Common myeloid progenitor, CD34-positive (primary cell): ENCODE measurements at regions not wholly inside any gene's neighbourhood (a gene's known extent, or its start where the extent isn't known, plus 50 kb on each side); places are given as distances from the start of the nearest gene placed in this dataset.

Experiments used
- CTCF ChIA-PET: fragments of 350-600 bp; sonication (Branson Sonifier 250); formaldehyde crosslinking; loops from one replicate; lab custom pipeline; 2021; ENCODE audit warnings: antibody characterized with exemption; lab: Charles Lee
- POLR2A ChIA-PET: fragments of 350-600 bp; sonication (Branson Sonifier 250); formaldehyde crosslinking; loops from one replicate; lab custom pipeline; 2021; ENCODE audit warnings: antibody characterized with exemption; lab: Charles Lee
- DNase-seq, 3 donors: peaks; one replicate each; pipeline versions ENCODE4 v3.0.0 to v3.0.0-alpha.2; 2013
- H3K27ac ChIP-seq, 2 experiments: 1 replicate in 1 of 2; 2 replicates in 1 of 2; pipeline ENCODE4 v1.7.0; 2013; ENCODE audit warnings: inconsistent platforms in 2 of 2, low read length in 2 of 2, mild to moderate bottlenecking in 2 of 2, low read depth in 1 of 2, moderate library complexity in 1 of 2; ENCODE audit not compliant: severe bottlenecking in 2 of 2, insufficient read depth in 1 of 2, poor library complexity in 1 of 2
- H3K27me3 ChIP-seq, 5 experiments: replicated peaks in 2 of 5; 1 replicate in 3 of 5; 2 replicates in 2 of 5; pipeline versions ENCODE4 v1.6.1 to v1.7.0; 2013; ENCODE audit warnings: low read length in 4 of 5, mild to moderate bottlenecking in 2 of 5, moderate library complexity in 2 of 5, inconsistent platforms in 1 of 5; ENCODE audit not compliant: insufficient read depth in 5 of 5, control insufficient read depth in 4 of 5
- H3K36me3 ChIP-seq, 4 experiments: 1 replicate in 2 of 4; 2 replicates in 2 of 4; pipeline versions ENCODE4 v1.6.1 to v1.7.0; 2013; ENCODE audit warnings: low read length in 3 of 4, control low read depth in 1 of 4, mild to moderate bottlenecking in 1 of 4; ENCODE audit not compliant: control insufficient read depth in 4 of 4, insufficient read depth in 4 of 4
- H3K4me1 ChIP-seq, 4 experiments: 1 replicate in 3 of 4; 2 replicates in 1 of 4; pipeline versions ENCODE4 v1.6.1 to v1.7.1; 2013; ENCODE audit warnings: low read length in 3 of 4, mild to moderate bottlenecking in 3 of 4, control low read depth in 1 of 4, inconsistent platforms in 1 of 4, moderate library complexity in 1 of 4; ENCODE audit not compliant: control insufficient read depth in 4 of 4, insufficient read depth in 4 of 4; ENCODE audit errors: control extremely low read depth in 1 of 4
- H3K4me3 ChIP-seq, 7 experiments: 1 replicate in 4 of 7; 2 replicates in 3 of 7; pipeline versions ENCODE4 v1.5.1 to v1.7.0; 2013; ENCODE audit warnings: mild to moderate bottlenecking in 7 of 7, low read length in 6 of 7, moderate library complexity in 6 of 7, inconsistent platforms in 2 of 7, low read depth in 2 of 7, control low read depth in 1 of 7; ENCODE audit not compliant: insufficient read depth in 4 of 7, control insufficient read depth in 1 of 7; ENCODE audit errors: extremely low read depth in 1 of 7
- H3K9me3 ChIP-seq, 5 experiments: 1 replicate in 4 of 5; 2 replicates in 1 of 5; pipeline versions ENCODE4 v1.6.1 to v1.7.1; 2013; ENCODE audit warnings: low read length in 4 of 5, mild to moderate bottlenecking in 2 of 5, inconsistent platforms in 1 of 5, low read depth in 1 of 5, moderate library complexity in 1 of 5; ENCODE audit not compliant: control insufficient read depth in 4 of 5, insufficient read depth in 2 of 5; ENCODE audit errors: control extremely low read depth in 1 of 5
- WGBS: methylation state at CpG from one replicate; pipeline ENCODE4 v1.1.5; 2013; ENCODE audit not compliant: insufficient coverage; 5-methylcytosine and 5-hydroxymethylcytosine counted together

GRCh38 chr16:7113395-7113794 lies 219.2 kb upstream of the RBFOX1 start:
- no peak for DNase-seq
- Histone ChIP-seq H3K9me3 (no peaks in the 10 kb centered on the region), H3K36me3 (no peaks in the 10 kb centered on the region), H3K27ac (no peak overlapping the region), H3K4me3 (no peak overlapping the region), H3K27me3 (peaks cover 0 to 1% (median 0%) of the 10 kb centered on the region in 5 experiments), H3K4me1 (no peaks in the 10 kb centered on the region)
- ChIA-PET CTCF (no interaction called here), POLR2A (no interaction called here)
- WGBS: no CpG with 5 or more reads among the region's 2 CpGs

GRCh38 chr16:7111265-7111664 lies 221.4 kb upstream of the RBFOX1 start:
- POLR2A ChIA-PET: no interaction called here

GRCh38 chr16:7107436-7107835 lies 225.2 kb upstream of the RBFOX1 start:
- ChIA-PET POLR2A (no interaction called here), CTCF (no interaction called here)
- DNase-seq: no peak
- Histone ChIP-seq H3K4me1 (no peaks in the 10 kb centered on the region), H3K27ac (no peak overlapping the region), H3K27me3 (no peaks in the 10 kb centered on the region), H3K9me3 (no peaks in the 10 kb centered on the region), H3K36me3 (no peaks in the 10 kb centered on the region), H3K4me3 (no peak overlapping the region)
- WGBS: no CpG with 5 or more reads among the region's 3 CpGs

More at GRCh38 chr16:7111265-7111664, 221.4 kb upstream of the RBFOX1 start:
- Histone ChIP-seq H3K4me1 (no peaks in the 10 kb centered on the region), H3K27me3 (peaks cover 0 to 1% (median 0%) of the 10 kb centered on the region in 5 experiments), H3K27ac (no peak overlapping the region), H3K9me3 (no peaks in the 10 kb centered on the region), H3K36me3 (no peaks in the 10 kb centered on the region), H3K4me3 (no peak overlapping the region)
- CTCF ChIA-PET: no interaction called here
- DNase-seq: no peak
- no CpG with 5 or more reads among the region's 3 CpGs for whole genome bisulfite sequencing

GRCh38 chr16:7103056-7103455 lies 229.6 kb upstream of the RBFOX1 start:
- Histone ChIP-seq H3K4me1 (no peaks in the 10 kb centered on the region), H3K27ac (no peak overlapping the region), H3K4me3 (no peak overlapping the region), H3K9me3 (no peaks in the 10 kb centered on the region), H3K36me3 (no peaks in the 10 kb centered on the region), H3K27me3 (peaks cover 0 to 3% (median 0%) of the 10 kb centered on the region in 5 experiments)
- ChIA-PET CTCF (no interaction called here), POLR2A (no interaction called here)
- WGBS: 100% methylated on average over 1 of the region's 3 CpGs
- DNase-seq: no peak

- Histone ChIP-seq H3K27ac (no peak overlapping the region), H3K36me3 (no peaks in the 10 kb centered on the region), H3K27me3 (peaks cover 0 to 3% (median 0%) of the 10 kb centered on the region in 5 experiments), H3K4me3 (no peak overlapping the region), H3K4me1 (no peaks in the 10 kb centered on the region), H3K9me3 (no peaks in the 10 kb centered on the region)
- CTCF ChIA-PET: no interaction called here
- no peak for DNase-seq
- POLR2A ChIA-PET: no interaction called here
- 93% methylated on average over 5 of the region's 8 CpGs for WGBS
Observed at GRCh38 chr16:7101054-7101453, 231.6 kb upstream of the RBFOX1 start.

- Histone ChIP-seq H3K27ac (no peak overlapping the region), H3K4me1 (no peaks in the 10 kb centered on the region), H3K4me3 (no peak overlapping the region), H3K9me3 (no peaks in the 10 kb centered on the region), H3K36me3 (no peaks in the 10 kb centered on the region), H3K27me3 (peaks cover 0 to 3% (median 0%) of the 10 kb centered on the region in 5 experiments)
- ChIA-PET POLR2A (no interaction called here), CTCF (no interaction called here)
- no peak for DNase-seq
- WGBS: 0% methylated on average over 1 of the region's 1 CpG
Observed at GRCh38 chr16:7097518-7097917, 235.1 kb upstream of the RBFOX1 start.

GRCh38 chr16:7093511-7093910 lies 239.1 kb upstream of the RBFOX1 start:
- peaks cover 0 to 30% (median 10%) of the 10 kb centered on the region in 5 experiments for H3K27me3 ChIP-seq
- no peaks in the 10 kb centered on the region for H3K9me3 ChIP-seq
- H3K4me3 ChIP-seq: no peak overlapping the region
- no peak for DNase-seq
- no peaks in the 10 kb centered on the region for H3K4me1 ChIP-seq
- H3K27ac ChIP-seq: no peak overlapping the region
- 100% methylated on average over 2 of the region's 4 CpGs for WGBS
- POLR2A ChIA-PET: no interaction called here
- CTCF ChIA-PET: no interaction called here
- H3K36me3 ChIP-seq: no peaks in the 10 kb centered on the region
